Omental fat pad (tissue), 3 donors: ENCODE measurements at regions not wholly inside any gene's neighbourhood (a gene's known extent, or its start where the extent isn't known, plus 50 kb on each side); places are given as distances from the start of the nearest gene placed in this dataset.
"Not testable (repeated sequence)": the region's sequence is repeated elsewhere in the genome, so short reads cannot be mapped to it uniquely, and the experiment has no call there.

ENCODE experiments used
- ATAC-seq: fragments of 150-250 bp; one replicate; pipeline ENCODE4 v1.9.1; 2016; ENCODE audit warnings: mild to moderate bottlenecking, moderate library complexity; ENCODE audit not compliant: low FRiP score
- DNase-seq: peaks from one replicate; pipeline ENCODE4 v3.0.0-alpha.2; 2019; ENCODE audit warnings: low spot score
- TF ChIP-seq, protein P1 (sequence below), 3 donors: fragments of 450-650 bp; IDR thresholded peaks; one replicate each; pipeline ENCODE4 v1.5.1; 2016 to 2017; ENCODE audit warnings: antibody characterized with exemption in 3 of 3, mild to moderate bottlenecking in 3 of 3, moderate library complexity in 2 of 3

DNA sequence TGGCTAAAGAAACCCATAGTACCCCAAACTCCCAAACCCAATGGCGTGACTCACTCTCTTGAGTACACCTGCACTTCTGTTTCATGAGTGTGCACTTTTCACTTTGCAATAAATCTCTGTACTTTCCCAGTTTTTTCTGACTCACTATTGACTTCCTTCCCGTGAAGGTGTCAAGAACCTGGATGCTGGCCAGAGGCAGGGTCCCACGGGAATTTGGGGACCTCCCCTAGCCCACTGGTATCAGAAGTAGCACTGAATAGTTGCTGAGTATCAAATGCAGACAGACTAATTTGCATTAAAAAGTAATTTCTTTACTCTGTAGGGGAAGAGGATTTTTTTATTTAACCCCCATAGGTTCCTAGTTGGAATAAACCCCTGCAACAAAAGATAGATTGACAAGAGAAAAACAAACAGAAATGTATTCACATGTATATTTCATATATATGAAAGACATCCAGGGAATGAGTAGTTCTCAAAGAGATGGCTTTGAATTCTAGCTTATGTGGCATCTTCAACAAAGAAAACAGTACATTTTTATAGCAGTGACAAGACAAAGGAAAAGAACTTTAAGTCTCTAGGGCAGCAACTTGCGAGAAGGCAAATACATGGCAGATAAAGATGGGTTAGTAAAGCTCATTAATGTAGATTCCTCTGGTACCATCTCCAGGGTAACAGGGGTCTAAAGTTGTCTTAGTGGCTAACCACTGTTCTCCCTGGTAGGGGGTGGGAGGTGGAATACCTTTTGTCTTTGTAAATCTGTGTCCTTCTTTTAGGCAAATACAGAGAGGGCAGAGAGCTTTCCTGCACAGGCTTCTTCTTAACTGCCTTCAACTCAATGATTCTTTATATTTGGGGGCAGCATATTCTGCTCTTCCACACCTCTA lies 385.5 kb upstream of the PDZRN3 start:
- ATAC-seq (no peak), DNase-seq (no peak)
- TF ChIP-seq, protein P1, sequence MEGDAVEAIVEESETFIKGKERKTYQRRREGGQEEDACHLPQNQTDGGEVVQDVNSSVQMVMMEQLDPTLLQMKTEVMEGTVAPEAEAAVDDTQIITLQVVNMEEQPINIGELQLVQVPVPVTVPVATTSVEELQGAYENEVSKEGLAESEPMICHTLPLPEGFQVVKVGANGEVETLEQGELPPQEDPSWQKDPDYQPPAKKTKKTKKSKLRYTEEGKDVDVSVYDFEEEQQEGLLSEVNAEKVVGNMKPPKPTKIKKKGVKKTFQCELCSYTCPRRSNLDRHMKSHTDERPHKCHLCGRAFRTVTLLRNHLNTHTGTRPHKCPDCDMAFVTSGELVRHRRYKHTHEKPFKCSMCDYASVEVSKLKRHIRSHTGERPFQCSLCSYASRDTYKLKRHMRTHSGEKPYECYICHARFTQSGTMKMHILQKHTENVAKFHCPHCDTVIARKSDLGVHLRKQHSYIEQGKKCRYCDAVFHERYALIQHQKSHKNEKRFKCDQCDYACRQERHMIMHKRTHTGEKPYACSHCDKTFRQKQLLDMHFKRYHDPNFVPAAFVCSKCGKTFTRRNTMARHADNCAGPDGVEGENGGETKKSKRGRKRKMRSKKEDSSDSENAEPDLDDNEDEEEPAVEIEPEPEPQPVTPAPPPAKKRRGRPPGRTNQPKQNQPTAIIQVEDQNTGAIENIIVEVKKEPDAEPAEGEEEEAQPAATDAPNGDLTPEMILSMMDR (IDR thresholded peaks at IDR 0.05): no peak

DNA sequence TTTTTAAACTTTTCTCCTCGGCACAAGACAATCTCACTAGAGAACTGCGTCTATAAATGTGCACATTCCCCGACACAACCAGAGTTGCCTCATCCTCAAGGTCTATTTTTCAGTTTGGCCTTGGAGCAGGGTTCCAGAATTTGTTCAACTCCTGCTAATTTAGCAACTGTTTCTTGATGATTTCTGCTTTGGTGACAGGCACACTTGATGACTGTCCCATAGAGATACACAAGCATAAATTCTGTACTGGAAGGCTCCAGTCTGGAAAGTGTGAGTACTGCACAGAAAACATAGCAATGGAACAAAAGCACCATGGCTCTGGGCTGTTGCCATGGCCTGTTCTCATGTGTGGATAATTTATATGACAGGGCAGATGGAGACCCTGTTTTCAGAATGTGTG lies 379.6 kb upstream of the PDZRN3 start:
- TF ChIP-seq, protein P1 (IDR thresholded peaks at IDR 0.05): no peak
- ATAC-seq: no peak
- DNase-seq: no peak

DNA sequence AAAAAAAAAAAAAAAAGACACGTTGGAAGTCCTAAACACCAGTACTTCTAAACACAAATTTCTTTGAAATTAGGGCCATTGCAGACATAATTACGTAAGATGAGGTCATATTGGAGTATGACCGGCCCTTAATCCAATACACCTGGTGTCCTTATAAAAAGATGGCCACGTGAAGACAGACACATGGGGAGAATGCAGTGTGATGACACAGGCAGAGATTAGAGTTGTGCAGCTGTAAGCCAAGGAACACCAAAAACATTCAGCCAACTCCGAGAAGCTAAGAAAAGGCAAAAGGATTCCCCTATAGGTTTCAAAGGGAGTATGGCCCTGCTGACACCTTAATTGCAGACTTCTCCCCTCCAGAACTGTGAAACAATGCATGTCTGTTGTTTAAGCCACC lies 379.0 kb upstream of the PDZRN3 start:
- ATAC-seq: no peak
- no peak for DNase-seq
- TF ChIP-seq, protein P1 (IDR thresholded peaks at IDR 0.05): no peak

DNA sequence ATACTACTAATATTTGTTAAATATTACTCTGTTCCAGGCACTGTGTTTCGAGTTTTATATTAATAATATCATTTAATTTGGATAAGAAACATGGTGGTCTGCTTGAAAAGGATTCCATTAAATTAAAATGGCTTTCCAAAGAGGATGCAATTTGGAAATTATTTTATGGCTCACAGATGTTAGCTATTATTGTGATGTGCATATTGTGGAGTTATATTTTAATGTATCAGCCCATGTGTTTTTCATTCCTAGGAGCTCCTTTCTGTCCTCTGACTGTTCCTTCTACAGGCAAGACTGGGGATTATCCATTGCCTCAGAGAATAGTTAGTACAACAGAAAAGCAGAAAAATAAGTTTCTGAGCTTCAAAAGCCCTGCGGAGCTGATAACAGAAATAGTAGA lies 376.7 kb upstream of the PDZRN3 start:
- ATAC-seq: no peak
- no peak for DNase-seq
- TF ChIP-seq, protein P1 (IDR thresholded peaks at IDR 0.05): no peak

DNA sequence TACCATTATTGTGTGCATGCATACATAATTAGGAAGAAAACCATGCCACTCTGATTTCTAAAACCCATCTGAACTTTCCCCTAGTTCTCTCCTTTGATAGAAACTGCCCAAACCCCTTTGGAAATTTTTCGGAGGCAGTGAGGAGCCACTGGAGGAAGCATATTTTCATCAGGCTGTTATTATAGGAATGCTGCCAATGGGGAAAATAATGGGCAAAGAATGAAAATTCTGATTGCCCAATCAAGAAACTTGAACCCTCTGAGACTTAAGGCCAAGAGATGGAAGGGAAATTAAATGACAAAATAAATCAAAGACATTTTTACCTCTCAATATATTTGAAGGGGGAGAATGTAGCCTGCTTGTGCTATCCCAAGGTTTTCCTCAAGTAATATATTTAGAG lies 376.0 kb upstream of the PDZRN3 start:
- TF ChIP-seq, protein P1 (IDR thresholded peaks at IDR 0.05): no peak
- ATAC-seq (no peak), DNase-seq (no peak)

DNA sequence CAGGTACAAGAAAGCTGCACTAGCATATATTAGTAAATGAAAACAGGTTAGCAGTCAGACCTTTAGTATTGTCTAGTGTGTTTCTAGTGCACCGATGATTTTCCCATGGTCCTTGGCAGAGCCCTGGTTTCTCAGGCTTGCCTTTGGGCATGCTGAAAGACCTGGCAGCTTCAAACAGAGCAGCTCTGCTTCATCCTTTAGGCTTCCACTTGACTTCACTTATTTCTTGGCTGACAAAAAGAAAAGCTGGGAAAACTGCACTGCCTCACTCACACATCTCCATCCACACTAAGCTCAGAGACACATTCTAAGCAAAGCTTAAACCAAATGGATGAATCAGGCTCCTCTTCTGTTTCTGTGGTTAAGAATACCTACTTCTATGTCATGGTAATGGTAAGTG lies 374.8 kb upstream of the PDZRN3 start:
- TF ChIP-seq, protein P1 (IDR thresholded peaks at IDR 0.05): no peak
- DNase-seq (no peak), ATAC-seq (no peak)

DNA sequence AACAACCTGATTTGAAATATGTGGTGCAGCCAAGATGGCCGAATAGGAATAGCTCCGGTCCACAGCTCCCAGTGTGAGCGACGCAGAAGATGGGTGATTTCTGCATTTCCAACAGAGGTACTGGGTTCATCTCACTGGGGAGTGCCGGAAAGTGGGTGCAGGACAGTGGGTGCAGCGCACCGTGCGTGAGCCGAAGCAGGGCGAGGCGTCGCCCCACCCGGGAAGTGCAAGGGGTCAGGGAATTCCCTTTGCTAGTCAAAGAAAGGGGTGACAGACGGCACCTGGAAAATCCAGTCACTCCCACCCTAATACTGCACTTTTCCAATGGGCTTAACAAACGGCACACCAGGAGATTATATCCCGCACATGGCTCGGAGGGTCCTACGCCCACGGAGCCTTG lies 365.9 kb upstream of the PDZRN3 start:
- DNase-seq, ATAC-seq: not testable (repeated sequence)
